Kidney epithelial cell (primary cell): ENCODE measurements at regions not wholly inside any gene's neighbourhood (a gene's known extent, or its start where the extent isn't known, plus 50 kb on each side); places are given as distances from the start of the nearest gene placed in this dataset.

Source experiments
- DNase-seq: peaks from one replicate; pipeline ENCODE4 v3.0.0-alpha.2; 2010; ENCODE audit warnings: low read depth
- H3K27me3 ChIP-seq: 2 replicates; pipeline ENCODE4 v1.6.0; 2011; ENCODE audit warnings: low read length; ENCODE audit not compliant: control insufficient read depth, insufficient read depth
- H3K36me3 ChIP-seq: 2 replicates; pipeline ENCODE4 v1.5.1; 2011; ENCODE audit warnings: low read length; ENCODE audit not compliant: control insufficient read depth, insufficient read depth
- H3K4me3 ChIP-seq: 2 replicates; pipeline ENCODE4 v1.5.1; 2011; ENCODE audit warnings: low read depth, mild to moderate bottlenecking, control low read depth, low read length
- CTCF ChIP-seq: IDR thresholded peaks from 2 replicates; pipeline ENCODE4 v1.5.1; 2011; ENCODE audit warnings: mild to moderate bottlenecking, moderate library complexity, low read length, control low read depth, inconsistent platforms; ENCODE audit not compliant: insufficient read depth, poor library complexity, severe bottlenecking

GRCh38 chr11:134685793-134686380, 273.8 kb upstream of the B3GAT1 start:
- no peak for TF ChIP-seq CTCF
- Histone ChIP-seq H3K4me3 (no peak overlapping the region), H3K27me3 (no peaks in the 10 kb centered on the region), H3K36me3 (no peaks in the 10 kb centered on the region)
- no peak for DNase-seq

- no peaks in the 10 kb centered on the region for H3K27me3 ChIP-seq
- no peak overlapping the region for H3K4me3 ChIP-seq
- H3K36me3 ChIP-seq: no peaks in the 10 kb centered on the region
- DNase-seq: no peak
- TF ChIP-seq CTCF: no peak
Measured at GRCh38 chr11:134684576-134684975, 272.5 kb upstream of the B3GAT1 start.

GRCh38 chr11:134683860-134684259, 271.8 kb upstream of the B3GAT1 start:
- Histone ChIP-seq H3K36me3 (no peaks in the 10 kb centered on the region), H3K4me3 (no peak overlapping the region), H3K27me3 (no peaks in the 10 kb centered on the region)
- no peak for DNase-seq
- TF ChIP-seq CTCF: no peak

- no peak for TF ChIP-seq CTCF
- no peaks in the 10 kb centered on the region for H3K27me3 ChIP-seq
- no peak overlapping the region for H3K4me3 ChIP-seq
- DNase-seq: no peak
- H3K36me3 ChIP-seq: no peaks in the 10 kb centered on the region
Measured at GRCh38 chr11:134682577-134682976, 270.5 kb upstream of the B3GAT1 start.

- DNase-seq: no peak
- no peaks in the 10 kb centered on the region for H3K27me3 ChIP-seq
Measured at GRCh38 chr11:134679592-134679991, 267.6 kb upstream of the B3GAT1 start.

More at GRCh38 chr11:134679592-134679991, 267.6 kb upstream of the B3GAT1 start:
- no peaks in the 10 kb centered on the region for H3K36me3 ChIP-seq
- H3K4me3 ChIP-seq: no peak overlapping the region
- no peak for TF ChIP-seq CTCF
